ENCODE measurements at regions not wholly inside any gene's neighbourhood (a gene's known extent, or its start where the extent isn't known, plus 50 kb on each side); places are given as distances from the start of the nearest gene placed in this dataset.
"Not testable (repeated sequence)": the region's sequence is repeated elsewhere in the genome, so short reads cannot be mapped to it uniquely, and the experiment has no call there.

DNA sequence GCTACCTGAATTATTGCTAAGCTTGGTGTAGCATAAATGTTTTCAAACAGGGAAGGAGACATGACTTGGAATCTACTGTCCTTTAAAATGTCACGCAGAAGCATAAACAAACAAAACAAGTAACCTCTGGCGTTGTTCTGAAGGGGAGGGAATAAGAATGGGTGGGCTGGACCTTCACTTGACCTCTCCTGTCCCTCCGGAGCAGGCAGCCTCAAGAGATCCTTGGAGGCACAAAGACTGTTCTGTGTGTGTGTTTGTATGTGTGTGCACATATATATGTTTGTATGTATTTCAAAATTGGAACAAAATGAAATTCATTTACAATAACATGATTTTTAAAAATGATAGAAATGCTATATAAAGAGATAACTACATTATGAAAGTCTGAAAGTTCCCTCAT lies 91.3 kb upstream of the DCLK2 start:
- no peak for DNase-seq (ENCODE audit: low read depth)

DNA sequence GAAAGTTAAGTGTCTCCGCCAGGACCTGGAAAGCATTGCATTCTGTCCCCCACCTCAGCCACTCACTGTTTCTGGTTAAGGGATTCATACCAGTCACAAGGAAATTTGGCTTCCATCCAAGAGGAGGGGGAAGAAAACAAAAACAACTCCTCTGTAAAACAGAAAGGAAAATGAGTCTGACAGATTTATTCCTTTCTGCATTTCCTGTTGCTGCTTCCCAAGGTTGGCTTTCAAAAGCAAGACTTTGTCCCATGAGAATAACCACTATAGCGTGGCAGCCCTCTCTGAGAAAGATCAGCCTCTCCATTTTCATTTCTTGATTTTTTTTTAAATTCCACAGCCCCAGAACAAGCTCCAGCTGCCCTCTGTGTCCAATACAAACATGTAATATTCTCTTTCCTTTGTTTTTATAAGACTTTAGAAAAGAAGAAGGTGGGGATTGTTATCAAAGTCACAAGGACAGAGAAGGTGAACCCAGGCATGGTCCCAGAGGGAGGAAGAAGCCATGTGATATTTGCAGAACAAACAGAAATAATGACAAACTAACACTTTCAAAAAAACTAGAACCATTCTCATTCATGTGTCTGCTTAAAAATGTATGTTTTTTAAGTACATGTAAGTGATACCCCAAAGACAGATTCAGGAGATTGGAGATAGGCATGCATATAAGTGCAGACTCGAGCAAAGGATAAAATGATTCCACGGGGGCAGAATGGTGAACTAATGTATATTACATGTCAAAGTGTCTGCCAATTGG lies 90.7 kb upstream of the DCLK2 start:
- no peak for DNase-seq (ENCODE audit: low read depth)

DNA sequence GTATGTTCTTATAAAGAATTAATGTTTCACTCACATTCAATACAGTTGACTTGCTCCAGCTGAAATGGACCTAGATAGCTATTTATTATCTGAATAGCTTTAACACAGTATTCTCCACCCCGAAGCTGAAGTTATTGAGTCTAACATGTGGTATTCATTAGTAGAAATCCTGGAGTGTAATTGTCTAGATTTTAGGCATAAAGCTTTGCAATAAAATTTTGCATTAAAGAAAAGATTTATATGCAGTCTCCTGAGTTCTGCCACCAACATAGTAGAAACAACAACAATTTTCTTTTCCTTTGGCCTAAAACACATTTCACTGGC lies 90.2 kb upstream of the DCLK2 start:
- DNase-seq (ENCODE audit: low read depth): no peak

DNA sequence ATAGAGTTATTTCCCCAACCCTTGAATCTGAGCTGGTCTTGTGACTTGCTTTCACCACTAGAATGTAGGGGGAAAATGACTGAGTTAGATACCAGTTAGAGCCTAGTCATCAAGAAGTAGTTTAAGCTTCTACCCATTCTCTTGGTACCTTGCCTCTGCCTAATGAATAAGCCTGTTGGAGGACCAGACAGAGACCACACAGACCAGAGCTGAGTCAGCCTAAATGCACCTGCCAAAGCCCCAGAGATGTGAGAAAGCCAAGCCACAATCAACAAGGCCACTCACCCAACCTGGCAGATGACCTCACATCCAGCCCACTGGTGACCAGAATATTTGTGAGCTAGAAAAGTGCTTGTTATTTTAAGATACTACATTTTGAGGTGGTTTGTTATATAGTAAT lies 85.2 kb upstream of the DCLK2 start:
- DNase-seq (ENCODE audit: low read depth): no peak

DNA sequence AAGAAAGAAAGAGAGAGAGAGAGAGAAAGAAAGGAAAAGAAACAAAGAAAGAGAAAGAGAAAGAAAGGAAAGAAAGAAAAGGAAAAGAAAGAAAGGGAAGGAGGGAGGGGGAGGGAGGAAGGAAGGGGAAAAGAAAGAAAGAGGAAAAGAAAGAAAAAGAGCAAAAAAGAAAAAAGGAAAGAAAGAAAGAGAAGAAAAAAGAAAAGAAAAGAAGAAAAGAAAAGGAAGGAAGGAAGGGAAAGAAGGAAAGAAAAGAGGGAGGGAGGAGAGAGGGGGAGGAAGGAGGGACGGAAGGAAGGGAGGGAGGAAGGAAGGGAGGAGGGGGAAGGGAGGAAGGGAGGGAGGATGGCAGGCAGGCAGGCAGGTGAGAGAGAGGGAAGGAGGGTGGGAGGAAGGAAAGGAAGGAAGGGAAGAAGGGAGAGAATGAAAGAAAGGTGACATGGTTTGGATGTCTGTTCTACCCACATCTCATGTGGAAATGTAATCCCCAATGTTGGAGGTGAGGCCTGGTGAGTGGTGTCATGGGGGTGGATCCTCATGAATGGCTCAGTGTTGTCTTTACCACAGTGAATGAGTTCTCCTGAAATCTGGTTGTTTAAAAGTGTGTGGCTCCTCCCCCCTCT lies 83.0 kb upstream of the DCLK2 start:
- DNase-seq (ENCODE audit: low read depth): no peak

DNA sequence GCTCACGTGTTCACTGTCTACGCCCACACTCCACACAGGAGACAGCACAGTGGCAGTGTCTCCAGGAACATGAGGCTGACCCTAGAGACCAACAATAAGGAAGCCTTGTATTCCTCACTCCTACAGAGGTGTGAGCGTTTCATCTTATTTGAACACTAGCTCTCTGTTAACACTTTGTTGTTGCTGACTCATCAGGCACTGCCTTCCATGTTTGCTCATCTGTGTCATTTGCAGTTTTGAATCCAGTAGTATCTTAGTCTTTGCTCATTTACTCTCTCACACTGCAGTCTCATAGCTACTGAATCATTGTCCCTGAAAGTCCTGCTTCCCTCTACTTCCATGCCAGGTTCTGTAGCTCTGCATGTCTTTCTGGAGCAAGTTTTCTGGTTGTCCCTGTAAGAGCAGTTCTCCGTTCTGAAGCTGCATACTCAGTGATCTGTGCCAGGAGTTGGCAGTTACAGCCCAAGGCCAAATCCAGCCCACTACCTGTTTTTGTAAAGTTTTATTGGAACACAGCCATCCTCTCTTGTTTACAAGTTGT lies 80.3 kb upstream of the DCLK2 start:
- DNase-seq (ENCODE audit: low read depth): no peak

DNA sequence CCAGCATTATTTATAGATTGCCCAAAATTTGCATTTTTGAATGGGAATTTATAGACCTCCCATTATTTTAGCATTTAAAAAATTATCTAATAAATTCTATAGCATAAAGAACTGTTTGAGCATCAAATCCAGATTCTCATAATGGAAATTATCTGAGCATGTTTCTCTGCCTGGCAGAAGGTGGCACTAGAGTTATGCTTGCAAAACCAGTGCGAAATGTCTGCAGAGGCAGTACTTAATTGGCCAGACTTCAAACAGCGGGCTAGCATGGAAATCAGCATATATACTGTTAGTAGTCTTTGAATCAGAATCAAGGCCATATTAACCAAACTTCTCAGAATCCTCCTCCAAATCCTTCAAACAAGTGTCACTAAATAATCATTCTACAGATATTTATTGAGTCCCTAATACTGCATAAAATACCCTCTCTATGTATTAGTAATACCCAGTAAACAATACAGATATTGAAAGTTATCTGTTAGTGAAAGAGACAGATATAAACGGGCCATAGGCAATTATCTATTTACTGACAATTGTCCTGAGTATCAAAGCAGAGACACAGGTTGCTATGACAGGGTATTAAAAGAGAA lies 78.7 kb upstream of the DCLK2 start:
- DNase-seq (ENCODE audit: low read depth): no peak

DNA sequence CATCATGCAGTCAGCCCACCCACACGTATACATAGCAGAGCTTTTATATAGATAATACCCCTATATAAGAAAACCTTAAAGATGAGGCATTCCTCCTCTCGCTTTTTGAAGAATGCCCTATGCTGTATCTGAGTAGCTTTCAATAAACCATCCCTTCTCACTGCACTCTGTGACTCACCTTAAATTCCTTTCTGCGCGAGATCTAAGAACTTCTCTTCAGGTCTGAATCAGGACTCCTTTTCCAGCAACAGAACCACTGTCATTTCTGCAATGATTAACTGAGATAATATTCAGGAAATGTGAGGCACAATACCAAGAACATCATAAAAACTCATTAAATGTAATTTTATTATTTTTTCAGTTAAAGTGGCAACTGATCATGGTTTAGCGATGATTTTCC lies 76.4 kb upstream of the DCLK2 start:
- DNase-seq (ENCODE audit: low read depth): no peak

DNA sequence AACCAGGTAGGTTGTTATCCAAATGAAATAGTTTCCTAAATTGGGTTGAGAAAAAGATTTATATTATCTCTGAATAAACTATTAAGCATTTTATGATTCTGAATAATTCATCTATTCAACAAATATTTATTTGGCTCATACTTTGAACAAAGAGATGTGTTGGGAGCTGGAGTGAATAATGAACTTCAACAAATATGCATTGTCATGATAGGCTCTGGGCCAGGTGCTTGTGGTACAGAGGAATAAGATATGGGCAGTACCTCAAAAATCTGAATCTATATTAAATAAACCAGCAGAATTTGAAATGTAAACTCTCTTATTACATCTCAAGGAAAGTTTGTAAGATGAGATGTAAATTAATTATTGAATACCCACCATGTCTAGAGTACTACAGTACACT lies 75.7 kb upstream of the DCLK2 start:
- no peak for DNase-seq (ENCODE audit: low read depth)

DNA sequence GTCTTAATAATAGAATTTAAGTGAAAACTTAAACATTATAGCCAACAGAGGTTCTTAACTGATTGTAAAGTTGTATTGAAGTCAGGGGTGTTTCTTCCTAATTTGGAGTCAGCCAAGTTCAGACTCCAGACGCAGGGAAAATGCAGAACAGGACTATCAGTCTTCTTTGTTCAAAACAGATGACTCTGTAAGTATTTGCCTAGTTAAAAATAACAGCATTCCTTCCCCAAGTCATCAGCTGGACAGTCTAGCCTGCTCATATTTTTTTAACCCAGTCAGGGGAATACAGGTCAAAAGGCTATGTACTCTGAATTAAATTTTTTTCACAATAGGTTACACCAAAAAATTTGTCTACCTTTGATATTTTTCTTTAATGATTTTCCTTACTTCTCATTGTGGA lies 73.8 kb upstream of the DCLK2 start:
- no peak for DNase-seq (ENCODE audit: low read depth)

DNA sequence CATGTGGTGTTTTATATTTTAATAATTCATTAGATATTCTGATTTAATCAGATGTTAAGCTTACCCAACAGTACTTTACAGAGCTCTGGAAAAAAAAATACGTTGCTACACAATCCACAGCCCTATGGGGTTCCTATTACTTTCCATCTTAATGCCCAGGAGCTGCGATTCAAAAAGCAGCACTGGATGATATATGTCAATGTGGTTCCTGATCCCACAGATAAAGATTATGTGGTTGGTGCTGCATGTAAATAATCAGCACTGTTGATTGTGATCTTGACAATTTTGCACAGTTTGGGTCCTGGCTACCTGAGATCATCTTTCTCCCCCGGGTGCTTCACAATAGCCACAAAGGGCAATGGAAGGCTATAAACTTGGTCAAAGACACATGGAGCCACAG lies 72.7 kb upstream of the DCLK2 start:
- no peak for DNase-seq (ENCODE audit: low read depth)

DNA sequence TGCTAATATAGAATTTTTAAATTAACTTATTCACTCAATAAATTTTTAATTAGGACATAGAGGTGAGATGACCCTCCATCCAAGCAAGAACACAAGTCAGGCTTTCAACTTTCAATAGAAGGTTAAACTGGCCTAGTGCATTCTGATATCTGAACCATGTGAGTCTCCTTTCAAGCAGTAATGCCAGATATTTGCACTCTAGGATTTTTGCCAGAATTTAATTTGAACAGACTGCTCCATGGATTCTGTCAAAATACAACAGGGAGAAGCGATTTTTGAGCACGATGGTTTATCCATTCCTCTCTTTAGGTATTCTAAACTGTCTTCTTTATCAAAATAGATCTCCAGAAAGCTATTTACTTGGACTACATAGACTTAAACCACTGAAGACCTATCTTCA lies 72.0 kb upstream of the DCLK2 start:
- no peak for DNase-seq (ENCODE audit: low read depth)

DNA sequence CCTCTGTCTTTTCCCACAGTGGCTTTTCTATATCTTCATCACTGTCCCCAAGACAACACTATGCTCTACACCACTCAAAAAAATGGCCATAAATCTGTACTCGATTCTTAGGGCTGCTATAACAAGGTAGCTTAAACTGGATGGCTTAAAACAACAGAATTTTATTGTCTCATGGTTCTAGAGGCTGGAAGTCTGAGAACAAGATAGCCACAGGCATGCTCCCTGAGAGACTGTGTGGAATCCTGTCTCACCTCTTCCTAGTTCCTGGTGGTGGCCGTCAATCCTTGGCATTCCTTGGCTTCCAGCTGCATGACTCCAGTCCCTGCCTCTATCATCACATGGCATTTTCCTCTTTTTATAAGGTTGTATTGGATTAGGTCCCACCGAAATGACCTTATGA lies 70.7 kb upstream of the DCLK2 start:
- DNase-seq (ENCODE audit: low read depth): peak; percentile 84

DNA sequence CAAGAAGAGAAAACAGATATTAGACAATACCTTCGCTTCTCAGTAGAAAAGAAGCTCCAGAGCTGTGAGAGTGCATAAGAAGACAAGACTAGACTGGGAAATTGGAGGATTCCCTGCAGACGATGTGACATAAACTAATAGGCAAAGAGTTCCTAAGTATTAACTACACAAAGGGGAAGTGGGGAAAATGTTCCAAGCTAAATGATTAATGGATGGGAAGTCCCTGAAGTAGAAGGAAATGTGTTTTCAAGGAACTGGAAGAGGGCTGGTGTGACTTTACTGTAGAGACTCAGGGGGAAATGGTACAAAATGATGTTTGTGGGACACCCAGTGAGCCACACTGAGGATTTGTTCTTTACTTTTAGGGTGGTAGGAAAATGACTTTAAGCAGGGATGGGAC lies 69.7 kb upstream of the DCLK2 start:
- DNase-seq (ENCODE audit: low read depth): no peak

DNA sequence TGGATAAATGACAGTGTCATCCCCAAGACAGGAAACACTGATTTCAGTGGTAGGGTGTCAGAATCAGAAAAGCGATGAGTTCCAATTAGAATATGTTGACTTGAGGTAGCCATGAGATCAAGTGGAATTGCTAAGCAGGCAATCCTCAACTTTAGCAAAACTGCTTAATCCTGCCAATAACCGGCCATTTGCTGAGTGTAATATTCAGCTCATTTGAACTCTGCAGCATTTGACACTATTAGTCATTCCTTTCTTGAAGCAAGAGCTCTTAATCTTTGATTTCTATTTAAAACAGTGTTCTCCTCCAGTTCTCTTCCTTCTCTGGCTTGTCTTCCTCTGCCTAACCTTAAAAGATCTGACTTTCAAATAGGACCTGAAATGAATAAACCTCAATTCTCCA lies 68.7 kb upstream of the DCLK2 start:
- DNase-seq (ENCODE audit: low read depth): no peak

DNA sequence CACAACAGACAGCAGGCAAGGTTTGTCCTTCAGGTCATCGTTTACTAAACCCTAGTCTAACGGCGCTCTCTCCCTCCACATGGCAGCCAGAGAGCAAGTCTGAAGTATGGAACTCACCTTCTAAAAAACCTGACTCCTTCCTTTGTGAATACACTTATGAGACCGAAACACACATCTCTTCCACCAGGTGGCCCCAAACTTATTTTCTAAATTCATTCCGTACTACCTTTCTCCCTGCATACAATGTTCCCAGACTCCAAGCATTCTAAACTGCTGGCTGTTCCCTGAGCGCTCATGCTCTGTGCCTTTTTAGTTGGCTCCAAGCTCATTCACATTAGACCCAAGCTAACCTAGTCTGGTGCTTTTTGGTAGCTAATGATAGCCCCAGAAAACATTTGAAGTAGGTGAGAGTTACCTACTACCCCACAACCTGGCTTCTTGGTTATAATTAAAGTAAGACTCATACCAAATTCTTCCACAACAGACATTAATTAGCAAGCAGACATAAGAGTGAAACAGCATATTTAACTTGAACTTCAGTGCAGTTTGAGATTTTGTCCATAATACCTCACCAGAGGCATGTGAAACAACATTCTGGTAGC lies 67.6 kb upstream of the DCLK2 start:
- no peak for DNase-seq (ENCODE audit: low read depth)

DNA sequence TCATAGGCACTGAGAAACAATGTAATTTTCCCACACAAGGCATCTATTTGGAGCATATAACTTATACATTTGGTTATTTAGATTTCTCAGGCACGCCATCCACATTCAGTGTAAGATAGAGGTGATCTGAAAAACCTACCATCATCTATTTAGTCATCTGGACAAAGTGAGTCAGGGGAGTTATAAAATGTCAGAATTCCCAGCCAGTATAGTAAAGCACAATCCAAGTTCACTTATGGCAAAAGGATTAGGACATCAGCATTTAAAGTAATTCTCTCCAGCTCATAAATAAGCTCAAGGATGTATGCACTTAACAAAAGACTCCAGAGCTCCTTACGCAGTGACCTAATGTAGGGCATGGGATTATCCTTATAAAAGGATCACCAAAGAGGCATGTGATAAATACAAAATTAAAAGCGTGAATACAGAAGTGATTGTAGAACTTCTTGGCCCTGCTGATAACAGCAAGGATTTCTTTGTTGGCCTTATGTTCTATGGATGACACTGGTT lies 65.3 kb upstream of the DCLK2 start:
- DNase-seq (ENCODE audit: low read depth): no peak

DNA sequence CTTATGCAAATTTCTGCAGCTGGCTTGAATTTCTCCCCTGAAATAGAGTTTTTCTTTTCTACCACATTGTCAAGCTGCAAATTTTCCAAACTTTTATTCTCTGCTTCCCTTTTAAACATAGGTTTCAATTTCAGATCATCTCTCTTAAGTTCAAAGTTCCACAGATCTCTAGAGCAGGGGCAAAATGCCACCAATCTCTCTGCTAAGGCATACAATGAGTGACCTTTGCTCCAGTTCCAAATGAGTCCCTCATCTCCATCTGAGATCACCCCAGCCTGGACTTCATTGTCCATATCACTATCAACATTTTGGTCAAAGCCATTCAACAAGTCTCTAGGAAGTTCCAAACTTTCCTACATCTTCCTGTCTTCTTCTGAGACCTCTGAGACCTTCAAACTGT lies 62.3 kb upstream of the DCLK2 start:
- DNase-seq (ENCODE audit: low read depth): not testable (repeated sequence)

DNA sequence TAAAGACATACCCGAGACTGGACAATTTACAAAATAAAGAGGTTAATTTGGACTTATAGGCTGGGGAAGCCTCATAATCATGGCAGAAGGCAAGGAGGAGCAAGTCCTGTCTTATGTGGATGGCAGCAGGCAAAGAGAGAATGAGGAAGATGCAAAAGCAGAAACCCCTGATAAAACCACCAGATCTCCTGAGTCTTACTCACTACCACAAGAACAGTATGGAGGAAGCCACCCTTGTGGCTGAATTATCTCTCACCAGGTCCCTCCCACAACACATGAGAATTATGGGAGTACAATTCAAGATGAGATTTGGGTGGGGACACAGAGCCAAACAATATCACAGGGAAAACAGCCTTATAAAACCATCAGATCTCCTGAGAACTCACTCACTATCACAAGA lies 61.6 kb upstream of the DCLK2 start:
- DNase-seq (ENCODE audit: low read depth): not testable (repeated sequence)

DNA sequence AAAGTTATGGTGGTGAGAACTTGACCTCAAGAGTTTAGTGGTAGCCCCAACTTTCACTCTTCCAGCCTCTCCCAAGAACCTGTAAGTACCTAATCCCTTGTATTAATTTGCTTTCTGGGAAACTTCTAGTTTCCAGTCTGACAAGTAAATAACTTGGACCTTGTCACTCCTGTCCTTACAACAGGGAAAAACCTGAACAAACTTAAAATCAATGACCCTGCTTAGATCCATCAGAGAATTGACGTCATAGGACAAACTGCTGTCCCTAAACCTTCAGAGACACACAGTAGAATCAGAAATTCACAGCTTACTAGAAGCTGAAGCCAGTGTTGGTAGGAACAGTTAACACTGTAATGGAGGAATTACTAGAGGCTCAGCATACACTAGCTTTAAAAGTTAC lies 60.0 kb upstream of the DCLK2 start:
- no peak for DNase-seq (ENCODE audit: low read depth)

DNA sequence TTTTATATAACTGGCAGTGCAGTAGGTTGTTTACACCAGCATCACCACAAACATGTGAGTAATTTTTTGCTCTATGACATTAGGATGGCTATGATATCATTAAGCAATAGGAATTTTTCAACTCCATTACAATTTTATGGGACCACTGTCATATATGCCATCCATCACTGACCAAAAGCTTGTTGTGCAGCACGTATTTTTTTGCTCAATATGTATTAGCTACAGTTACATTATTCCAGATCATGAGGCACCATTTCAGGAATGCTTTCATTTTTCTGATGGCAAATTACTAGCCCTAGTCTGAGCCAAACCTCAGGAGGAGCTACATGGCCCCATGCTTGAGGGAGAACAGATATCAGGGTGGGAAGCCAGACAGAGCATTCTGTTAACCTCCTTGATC lies 56.8 kb upstream of the DCLK2 start:
- DNase-seq (ENCODE audit: low read depth): no peak

DNA sequence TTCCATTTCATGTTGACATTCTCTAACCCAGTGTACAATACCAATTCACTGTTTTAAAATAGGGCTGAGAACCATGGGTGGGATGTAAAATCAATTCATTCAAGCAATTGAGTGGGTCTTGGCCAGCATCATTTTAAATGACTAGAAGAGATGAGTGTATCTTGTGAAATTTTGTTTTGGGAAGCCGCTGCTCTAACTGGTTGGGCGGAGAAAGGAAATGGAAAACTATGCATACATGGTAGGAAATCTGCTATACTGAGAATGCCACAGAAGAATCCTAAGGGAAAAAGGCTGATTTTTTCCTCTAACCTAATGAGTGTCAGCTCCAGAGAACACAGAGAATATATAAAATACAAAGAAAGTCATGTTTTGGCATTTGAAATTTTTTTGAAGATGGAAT lies 54.8 kb upstream of the DCLK2 start:
- DNase-seq (ENCODE audit: low read depth): no peak

DNA sequence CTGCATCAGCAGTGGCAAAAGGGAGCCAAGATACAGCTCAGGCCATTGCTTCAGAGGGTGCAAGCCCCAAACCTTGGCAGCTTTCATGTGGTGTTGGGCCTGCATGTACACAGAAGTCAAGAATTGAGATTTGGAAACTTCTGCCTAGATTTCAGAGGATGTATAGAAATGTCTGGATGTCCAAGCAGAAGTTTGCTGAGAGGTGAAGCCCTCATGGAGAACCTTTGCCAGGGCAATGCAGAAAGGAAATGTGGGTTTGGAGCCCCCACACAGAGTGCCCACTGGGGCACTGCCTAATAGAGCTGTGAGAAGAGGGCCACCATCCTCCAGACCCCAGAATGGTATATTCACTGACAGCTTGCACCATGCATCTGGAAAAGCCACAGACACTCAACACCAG lies 51.3 kb upstream of the DCLK2 start:
- DNase-seq (ENCODE audit: low read depth): not testable (repeated sequence)
